Activated naive CD4-positive, alpha-beta T cell treated with anti-CD3 and anti-CD28 coated beads, Interleukin-2, amount 10 ng/mL, durations not matched to agents 7 days and 5 days (primary cell): ENCODE measurements at regions not wholly inside any gene's neighbourhood (a gene's known extent, or its start where the extent isn't known, plus 50 kb on each side); places are given as distances from the start of the nearest gene placed in this dataset.
"Not testable (repeated sequence)": the region's sequence is repeated elsewhere in the genome, so short reads cannot be mapped to it uniquely, and the experiment has no call there.

Experiments
- CTCF ChIA-PET: fragments of 350-600 bp; sonication (Branson Sonifier 250); formaldehyde crosslinking; loops from one replicate; lab custom pipeline; 2021; ENCODE audit warnings: antibody characterized with exemption; lab: Charles Lee
- DNase-seq: peaks from one replicate; pipeline ENCODE4 v3.0.0-alpha.2; 2020
- H3K27ac Mint-ChIP-seq: one replicate; pipeline ENCODE4 v1.8.0; 2021; ENCODE audit warnings: mild to moderate bottlenecking, moderate library complexity, mixed read lengths
- H3K27me3 Mint-ChIP-seq: one replicate; pipeline ENCODE4 v1.8.0; 2021; ENCODE audit warnings: mild to moderate bottlenecking, mixed read lengths
- H3K36me3 Mint-ChIP-seq: one replicate; pipeline ENCODE4 v1.8.0; 2021; ENCODE audit warnings: mixed read lengths
- H3K4me1 Mint-ChIP-seq: one replicate; pipeline ENCODE4 v1.8.0; 2021; ENCODE audit warnings: mixed read lengths
- H3K4me3 Mint-ChIP-seq: one replicate; pipeline ENCODE4 v1.8.0; 2021; ENCODE audit warnings: mild to moderate bottlenecking, moderate library complexity, mixed read lengths
- H3K9me3 Mint-ChIP-seq: one replicate; pipeline ENCODE4 v1.8.0; 2021; ENCODE audit warnings: mixed read lengths

DNA sequence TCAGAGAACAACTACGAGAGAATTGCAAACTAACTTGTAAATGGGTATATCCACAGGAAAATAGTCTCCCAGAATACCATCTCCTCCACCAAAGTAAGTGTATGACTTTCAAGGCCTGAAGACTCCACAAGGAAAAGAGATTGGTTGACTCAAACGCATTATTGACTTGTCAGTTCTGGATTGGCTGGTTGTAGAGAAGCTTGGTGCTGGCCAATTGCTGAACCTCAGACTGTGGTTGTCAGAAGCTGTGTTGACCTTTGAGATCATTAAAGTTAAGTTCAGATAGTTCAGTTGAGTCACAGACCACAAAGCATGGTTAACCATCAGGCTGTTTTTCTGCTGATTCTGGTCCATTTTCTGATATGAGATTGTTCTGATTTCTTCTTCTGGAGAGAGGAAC, 388.3 kb downstream of the BMP2 start:
- H3K4me3 Mint-ChIP-seq = no peak overlapping the region
- H3K9me3 Mint-ChIP-seq = peaks cover 6% of the 10 kb centered on the region
- no peaks in the 10 kb centered on the region for H3K36me3 Mint-ChIP-seq
- no peak overlapping the region for H3K27ac Mint-ChIP-seq
- no peak for DNase-seq
- CTCF ChIA-PET = no interaction called here
- no peaks in the 10 kb centered on the region for H3K4me1 Mint-ChIP-seq
- H3K27me3 Mint-ChIP-seq = no peaks in the 10 kb centered on the region

DNA sequence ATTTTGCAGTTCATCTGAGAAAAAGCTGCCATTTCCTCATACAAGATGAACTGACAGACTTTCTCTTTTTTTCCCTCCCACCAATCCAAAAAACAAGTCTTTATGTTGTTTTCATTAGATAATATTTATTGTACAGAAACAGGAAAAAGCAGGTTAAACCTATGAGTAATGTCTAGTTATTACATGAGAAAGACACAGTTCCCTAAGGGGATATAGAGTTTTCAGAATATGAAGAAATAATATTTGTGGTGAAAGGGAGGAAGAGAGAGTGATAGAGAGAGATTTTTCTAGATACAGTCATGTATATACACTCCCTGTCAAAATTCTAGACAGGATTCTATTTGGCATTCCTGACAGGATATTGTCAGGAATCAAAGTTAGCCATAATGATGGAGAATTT, 392.4 kb downstream of the BMP2 start:
- no peaks in the 10 kb centered on the region for H3K4me1 Mint-ChIP-seq
- H3K27ac Mint-ChIP-seq = no peak overlapping the region
- H3K27me3 Mint-ChIP-seq = no peaks in the 10 kb centered on the region
- H3K4me3 Mint-ChIP-seq = no peak overlapping the region
- peaks cover 22% of the 10 kb centered on the region for H3K9me3 Mint-ChIP-seq
- no peaks in the 10 kb centered on the region for H3K36me3 Mint-ChIP-seq
- no peak for DNase-seq
- CTCF ChIA-PET = no interaction called here

DNA sequence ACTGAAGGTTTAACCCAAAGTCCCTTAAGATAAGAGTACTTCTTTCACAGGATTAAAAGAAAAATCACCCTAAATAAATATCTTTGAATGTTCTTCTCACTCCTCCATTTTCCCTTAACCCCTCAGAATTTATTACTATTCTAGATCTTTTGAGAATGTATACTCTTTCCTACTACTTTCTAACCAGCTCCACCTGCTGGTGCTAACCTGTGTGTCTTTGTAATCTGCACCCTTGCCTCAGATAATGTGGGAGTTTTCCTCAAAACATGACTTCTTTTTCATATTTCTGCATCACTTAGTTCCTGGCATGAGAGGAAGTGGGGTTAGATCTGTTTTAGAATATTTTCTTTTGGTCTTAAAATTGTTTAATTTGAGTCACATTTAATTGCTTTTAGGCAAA, 394.2 kb downstream of the BMP2 start:
- CTCF ChIA-PET = no interaction called here
- Mint-ChIP-seq H3K27ac (no peak overlapping the region), H3K4me3 (no peak overlapping the region)

DNA sequence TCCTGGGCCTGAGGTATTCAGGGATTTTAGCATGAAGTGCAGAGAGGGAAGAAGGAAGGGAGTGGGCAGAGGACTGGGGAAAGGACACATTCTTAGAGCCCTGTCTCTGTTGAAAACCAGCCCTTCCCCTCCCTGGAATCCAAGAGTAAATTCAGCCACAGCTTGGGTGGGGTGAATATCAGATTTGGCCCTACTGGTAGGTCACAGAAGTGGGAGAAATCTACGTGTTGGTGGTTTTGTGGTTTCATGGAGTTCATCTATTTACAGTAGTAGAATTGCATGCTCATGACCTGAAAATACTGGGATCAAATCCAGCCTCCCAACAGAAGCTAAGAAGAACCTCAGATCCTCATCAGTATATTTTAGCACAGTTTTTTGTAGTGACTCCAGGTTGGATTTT, 404.4 kb downstream of the BMP2 start:
- no peaks in the 10 kb centered on the region for H3K4me1 Mint-ChIP-seq
- CTCF ChIA-PET = no interaction called here
- DNase-seq = no peak

More for the DNA sequence above, 394.2 kb downstream of the BMP2 start:
- H3K27me3 Mint-ChIP-seq = no peaks in the 10 kb centered on the region
- H3K4me1 Mint-ChIP-seq = no peaks in the 10 kb centered on the region
- H3K36me3 Mint-ChIP-seq = no peaks in the 10 kb centered on the region
- H3K9me3 Mint-ChIP-seq = peaks cover 20% of the 10 kb centered on the region
- DNase-seq = no peak

DNA sequence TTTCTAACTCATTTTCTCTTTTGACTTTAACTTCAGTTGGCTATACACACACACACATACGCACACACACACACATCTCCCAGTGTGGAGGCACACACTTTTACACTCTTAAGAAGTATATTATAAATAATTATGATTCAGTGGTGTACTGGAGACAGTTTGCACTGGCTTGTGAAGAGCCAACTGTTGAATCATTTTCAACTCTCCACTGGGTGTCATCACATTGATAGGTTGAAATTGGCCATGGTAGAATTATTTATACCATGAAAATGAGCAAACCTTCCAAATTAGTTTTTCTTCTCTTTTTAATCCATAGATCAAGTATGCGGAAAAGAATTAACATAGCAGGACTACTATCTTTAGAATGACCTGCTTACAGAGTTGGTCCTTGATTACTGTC, 407.1 kb downstream of the BMP2 start:
- Mint-ChIP-seq H3K27me3 (no peaks in the 10 kb centered on the region), H3K4me1 (no peaks in the 10 kb centered on the region), H3K36me3 (no peaks in the 10 kb centered on the region), H3K9me3 (peaks cover 13% of the 10 kb centered on the region), H3K27ac (no peak overlapping the region), H3K4me3 (no peak overlapping the region)
- no peak for DNase-seq
- CTCF ChIA-PET = no interaction called here

More for the DNA sequence above, 404.4 kb downstream of the BMP2 start:
- Mint-ChIP-seq H3K4me3 (no peak overlapping the region), H3K27ac (no peak overlapping the region), H3K9me3 (peaks cover 4% of the 10 kb centered on the region), H3K27me3 (no peaks in the 10 kb centered on the region), H3K36me3 (no peaks in the 10 kb centered on the region)

DNA sequence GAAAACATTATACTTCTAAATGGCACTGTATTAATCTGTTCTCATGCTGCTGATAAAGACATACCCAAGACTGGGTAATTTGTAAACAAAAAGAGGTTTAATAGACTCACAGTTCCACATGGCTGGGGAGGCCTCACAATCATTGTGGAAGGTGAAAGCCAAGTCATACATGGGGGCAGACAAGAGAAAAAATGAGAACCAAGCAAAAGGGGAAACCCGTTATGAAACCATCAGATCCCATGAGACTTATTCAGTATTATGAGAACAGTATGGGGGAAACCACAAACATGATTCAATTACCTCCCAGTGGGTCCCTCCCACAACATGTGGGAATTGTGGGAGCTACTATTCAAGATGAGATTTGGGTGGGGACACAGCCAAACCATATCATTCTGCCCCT, 408.3 kb downstream of the BMP2 start:
- H3K4me3 Mint-ChIP-seq, H3K27me3 Mint-ChIP-seq, H3K4me1 Mint-ChIP-seq, DNase-seq, H3K27ac Mint-ChIP-seq, H3K36me3 Mint-ChIP-seq: not testable (repeated sequence)
- peaks cover 18% of the 10 kb centered on the region for H3K9me3 Mint-ChIP-seq
- CTCF ChIA-PET = interaction anchor here (0.6 kb wide), 1 partner anchor 1342 kb away, joined by 3 read pairs; no protein-coding TSS in a partner anchor

DNA sequence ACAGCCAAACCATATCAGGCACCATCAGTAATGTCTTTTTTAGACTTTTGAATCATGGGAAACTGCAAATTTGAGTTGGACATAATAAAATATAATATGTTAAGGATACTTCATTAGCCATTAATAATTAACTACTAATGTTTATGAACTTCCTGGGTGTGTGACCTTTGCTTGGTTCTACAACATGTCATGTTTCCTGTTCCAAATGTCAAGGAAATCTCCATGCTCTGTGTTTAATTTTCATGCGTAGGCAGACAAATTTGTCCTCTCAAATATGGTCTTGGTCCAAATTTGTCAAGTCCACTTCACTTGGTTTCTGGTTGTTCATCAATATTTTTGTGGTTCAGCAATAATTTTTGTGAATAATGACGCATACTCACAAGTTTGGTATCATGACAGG, 410.5 kb downstream of the BMP2 start:
- H3K27ac Mint-ChIP-seq = no peak overlapping the region
- H3K4me1 Mint-ChIP-seq = no peaks in the 10 kb centered on the region
- peaks cover 26% of the 10 kb centered on the region for H3K9me3 Mint-ChIP-seq
- DNase-seq = no peak
- H3K36me3 Mint-ChIP-seq = no peaks in the 10 kb centered on the region
- no peak overlapping the region for H3K4me3 Mint-ChIP-seq
- H3K27me3 Mint-ChIP-seq = no peaks in the 10 kb centered on the region
- CTCF ChIA-PET = no interaction called here

DNA sequence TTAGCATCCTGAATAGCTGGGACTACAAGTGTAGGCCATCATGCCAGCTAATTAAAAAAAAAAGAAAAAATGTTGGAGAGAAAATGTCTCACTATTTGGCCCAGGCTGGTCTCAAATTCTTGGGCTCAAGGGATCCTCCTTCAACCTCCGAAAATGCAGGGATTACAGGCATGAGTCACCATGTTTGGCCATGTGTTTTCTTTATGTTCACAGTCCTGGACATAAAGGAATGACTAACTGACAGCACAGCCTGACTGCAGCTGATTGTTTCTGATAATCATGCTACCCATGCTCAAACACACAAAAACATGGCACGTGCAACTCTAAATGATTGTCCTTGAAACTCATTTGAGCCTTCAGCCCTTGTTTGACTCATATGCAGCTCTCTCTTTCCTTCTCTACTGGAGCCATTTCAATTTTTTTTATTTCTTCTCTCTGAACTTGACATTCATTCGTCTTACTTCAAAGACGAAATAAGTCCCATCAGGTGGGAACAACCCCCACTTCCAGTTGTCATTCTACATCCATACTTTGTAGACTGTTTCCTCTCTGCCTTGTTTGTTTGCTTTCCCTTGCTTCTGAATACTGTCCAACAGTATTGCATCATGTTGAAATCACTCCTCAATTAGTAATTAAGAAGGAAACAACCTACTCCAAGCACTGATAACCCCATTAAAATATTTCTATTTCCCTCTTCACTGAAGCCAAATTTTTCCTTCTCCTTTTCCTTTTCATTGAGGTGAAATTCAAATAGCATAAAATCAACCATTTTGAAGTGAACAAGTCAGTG, 413.0 kb downstream of the BMP2 start:
- Mint-ChIP-seq H3K9me3 (peaks cover 35% of the 10 kb centered on the region), H3K4me3 (no peak overlapping the region), H3K27ac (no peak overlapping the region), H3K27me3 (no peaks in the 10 kb centered on the region), H3K36me3 (no peaks in the 10 kb centered on the region), H3K4me1 (no peaks in the 10 kb centered on the region)
- DNase-seq = no peak
- CTCF ChIA-PET = no interaction called here

DNA sequence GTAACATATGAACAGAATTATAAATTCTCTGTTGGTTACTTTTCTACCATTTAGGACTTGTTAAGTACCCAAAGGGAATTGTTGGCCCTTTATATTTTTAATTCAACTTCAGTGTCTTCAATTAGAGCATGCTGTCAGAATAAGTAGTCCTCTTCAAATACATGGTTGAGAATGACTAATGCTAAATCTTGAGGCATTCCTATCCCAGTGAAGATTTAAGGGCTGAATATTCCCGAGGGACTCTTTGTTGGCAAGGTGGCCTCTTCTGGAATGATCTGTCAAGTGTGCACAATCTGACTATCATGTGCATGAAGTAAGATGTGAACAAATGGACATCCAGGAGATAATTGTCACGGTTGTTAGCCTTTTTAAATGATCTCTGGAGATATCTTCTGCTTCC, 421.7 kb downstream of the BMP2 start:
- H3K27me3 Mint-ChIP-seq = no peaks in the 10 kb centered on the region
- no peaks in the 10 kb centered on the region for H3K36me3 Mint-ChIP-seq
- H3K9me3 Mint-ChIP-seq = peaks cover 11% of the 10 kb centered on the region
- H3K4me3 Mint-ChIP-seq = no peak overlapping the region
- DNase-seq = no peak
- no peak overlapping the region for H3K27ac Mint-ChIP-seq
- CTCF ChIA-PET = no interaction called here
- H3K4me1 Mint-ChIP-seq = no peaks in the 10 kb centered on the region

DNA sequence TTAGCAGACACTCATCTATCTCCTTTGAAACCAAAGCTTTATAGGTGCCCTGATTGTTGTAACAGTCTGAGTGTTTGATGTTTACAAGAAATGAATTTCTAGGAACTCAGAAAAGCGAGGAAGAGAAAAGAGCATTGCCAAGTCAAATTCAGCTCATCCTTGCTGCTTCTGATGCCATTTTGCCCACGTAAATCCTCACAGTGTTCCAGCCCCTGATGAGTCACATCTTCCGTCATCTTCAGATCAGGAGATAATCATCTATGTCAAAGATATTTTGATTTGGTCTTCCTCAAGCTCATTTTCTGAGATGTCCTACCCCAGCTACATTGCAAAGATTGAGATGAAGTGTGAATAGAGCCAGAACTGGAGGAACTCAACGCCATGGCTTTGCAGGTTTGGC, 426.2 kb downstream of the BMP2 start:
- CTCF ChIA-PET = no interaction called here
- Mint-ChIP-seq H3K4me1 (no peaks in the 10 kb centered on the region), H3K27ac (no peak overlapping the region), H3K36me3 (no peaks in the 10 kb centered on the region), H3K27me3 (no peaks in the 10 kb centered on the region), H3K9me3 (peaks cover 6% of the 10 kb centered on the region), H3K4me3 (no peak overlapping the region)
- no peak for DNase-seq

DNA sequence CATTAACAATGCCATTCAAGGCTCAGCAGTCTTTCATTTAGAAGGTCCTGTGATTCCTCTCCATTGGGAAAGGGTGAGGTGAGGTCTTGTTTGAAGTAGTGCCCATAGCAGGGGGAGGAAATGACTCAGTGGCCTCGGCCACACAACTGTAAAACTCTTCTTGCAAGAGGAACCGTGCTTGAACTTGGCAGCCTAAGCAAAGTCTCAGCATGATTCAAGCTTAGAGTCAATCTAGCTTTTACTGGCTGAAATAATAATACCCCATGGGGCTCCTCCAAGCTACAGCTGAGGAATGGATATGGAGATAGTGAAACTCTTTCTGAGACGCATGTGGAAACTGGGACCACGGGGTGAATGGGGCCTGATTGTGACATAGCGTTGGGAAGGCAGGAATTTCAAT, 428.2 kb downstream of the BMP2 start:
- Mint-ChIP-seq H3K36me3 (no peaks in the 10 kb centered on the region), H3K4me1 (no peaks in the 10 kb centered on the region), H3K27me3 (no peaks in the 10 kb centered on the region), H3K27ac (no peak overlapping the region), H3K9me3 (peaks cover 6% of the 10 kb centered on the region), H3K4me3 (no peak overlapping the region)
- DNase-seq = no peak
- CTCF ChIA-PET = no interaction called here

DNA sequence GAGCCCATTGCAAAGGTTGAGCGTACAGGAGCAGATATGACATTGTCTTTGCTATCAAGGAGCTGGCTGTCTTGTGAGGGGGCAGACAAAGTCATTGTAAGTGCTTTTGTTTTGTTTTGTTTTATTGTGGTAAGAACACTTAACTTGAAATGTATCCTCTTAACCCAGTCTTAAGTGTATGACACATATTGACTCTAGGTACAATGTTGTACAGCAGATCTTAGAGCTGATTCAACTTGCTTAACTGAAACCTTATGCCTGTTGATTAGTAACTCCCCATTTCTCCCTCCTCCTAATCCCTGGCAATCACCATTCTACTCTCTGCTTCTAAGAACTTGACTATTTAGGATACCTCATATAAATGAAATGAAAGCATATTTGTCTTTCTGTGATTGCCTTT, 429.0 kb downstream of the BMP2 start:
- CTCF ChIA-PET = no interaction called here
- no peaks in the 10 kb centered on the region for H3K36me3 Mint-ChIP-seq
- H3K4me3 Mint-ChIP-seq = no peak overlapping the region
- DNase-seq = no peak
- H3K9me3 Mint-ChIP-seq = peaks cover 3% of the 10 kb centered on the region
- H3K4me1 Mint-ChIP-seq = no peaks in the 10 kb centered on the region
- H3K27me3 Mint-ChIP-seq = no peaks in the 10 kb centered on the region
- H3K27ac Mint-ChIP-seq = no peak overlapping the region

DNA sequence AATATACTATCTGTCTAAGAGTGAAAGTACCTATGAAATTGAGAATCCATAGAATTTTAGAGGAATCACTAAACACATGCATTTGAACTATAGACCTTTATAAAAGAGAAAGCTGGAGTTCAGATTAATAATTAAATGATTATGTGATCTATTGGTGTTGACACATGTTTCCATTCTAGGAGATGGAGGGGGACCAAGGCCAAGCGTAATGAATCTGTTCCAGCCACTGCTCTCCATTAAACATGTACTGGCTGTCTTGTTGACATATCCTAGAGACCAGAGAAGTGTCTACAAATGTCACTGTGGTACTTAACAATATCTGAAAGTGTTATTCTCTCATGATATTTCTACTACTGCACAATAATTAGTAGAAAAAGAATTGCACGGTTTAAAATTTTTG, 432.4 kb downstream of the BMP2 start:
- H3K9me3 Mint-ChIP-seq = peaks cover 6% of the 10 kb centered on the region
- CTCF ChIA-PET = no interaction called here

DNA sequence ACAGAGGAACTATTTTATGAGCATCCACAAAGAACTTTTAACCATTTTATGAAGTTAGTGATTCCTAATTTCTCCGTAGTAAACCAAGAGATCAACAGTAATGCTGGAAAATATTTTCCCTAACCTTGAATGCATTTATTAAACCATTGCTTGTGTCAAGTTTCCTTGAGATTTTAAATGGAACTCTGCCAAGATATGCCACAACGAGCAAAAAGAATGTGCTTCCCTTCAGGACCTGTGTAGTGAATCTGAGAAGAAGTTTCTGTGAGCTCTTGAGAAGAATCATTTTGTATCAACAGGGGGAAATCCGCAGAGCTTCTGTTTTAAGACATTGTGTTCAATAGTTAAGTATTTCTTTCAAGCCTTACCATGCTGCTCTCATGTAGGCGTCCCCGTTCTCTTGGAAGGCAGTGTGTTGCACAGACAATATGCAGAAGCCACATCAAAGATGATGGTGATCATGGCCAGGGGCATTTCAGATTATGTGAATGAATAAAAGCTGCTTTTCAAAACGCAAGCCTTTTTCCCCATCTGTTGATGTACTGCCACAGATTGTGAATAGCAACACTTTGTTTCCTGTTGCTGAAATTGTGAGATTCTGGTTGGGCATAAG, 439.8 kb downstream of the BMP2 start:
- Mint-ChIP-seq H3K27ac (no peak overlapping the region), H3K36me3 (no peaks in the 10 kb centered on the region), H3K27me3 (no peaks in the 10 kb centered on the region), H3K4me1 (no peaks in the 10 kb centered on the region), H3K4me3 (no peak overlapping the region), H3K9me3 (peaks cover 10% of the 10 kb centered on the region)
- CTCF ChIA-PET = no interaction called here
- no peak for DNase-seq

More for the DNA sequence above, 432.4 kb downstream of the BMP2 start:
- no peak overlapping the region for H3K4me3 Mint-ChIP-seq
- no peak for DNase-seq
- H3K27me3 Mint-ChIP-seq = no peaks in the 10 kb centered on the region
- no peak overlapping the region for H3K27ac Mint-ChIP-seq
- H3K4me1 Mint-ChIP-seq = no peaks in the 10 kb centered on the region
- H3K36me3 Mint-ChIP-seq = no peaks in the 10 kb centered on the region

DNA sequence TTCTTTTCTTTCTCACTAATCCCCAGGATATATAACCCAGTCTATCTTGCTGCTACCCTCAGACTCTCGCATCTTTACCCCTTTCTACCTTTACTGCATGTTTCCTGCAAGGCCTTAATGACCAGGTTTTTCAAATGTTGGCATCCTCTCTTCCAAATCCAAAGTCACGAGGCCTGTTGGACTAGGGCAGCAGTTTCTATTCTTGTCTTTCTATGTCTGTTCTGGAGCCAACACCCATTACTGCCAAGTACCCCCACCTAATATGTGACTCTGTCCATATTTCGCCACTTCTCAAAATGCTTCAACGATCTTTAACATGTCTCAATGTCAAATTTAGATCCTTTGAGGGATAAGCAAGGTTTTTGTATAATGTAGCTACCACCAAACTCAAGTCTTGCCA, 443.4 kb downstream of the BMP2 start:
- H3K4me3 Mint-ChIP-seq = no peak overlapping the region
- no peak for DNase-seq
- CTCF ChIA-PET = no interaction called here
- H3K9me3 Mint-ChIP-seq = peaks cover 8% of the 10 kb centered on the region
- no peaks in the 10 kb centered on the region for H3K27me3 Mint-ChIP-seq
- H3K36me3 Mint-ChIP-seq = no peaks in the 10 kb centered on the region
- H3K27ac Mint-ChIP-seq = no peak overlapping the region
- no peaks in the 10 kb centered on the region for H3K4me1 Mint-ChIP-seq
